H1 (cell line): ENCODE measurements at regions not wholly inside any gene's neighbourhood (a gene's known extent, or its start where the extent isn't known, plus 50 kb on each side); places are given as distances from the start of the nearest gene placed in this dataset.

Experiments
- CTCF ChIA-PET: fragments of 300-600 bp; sonication (Branson Sonifier 250); formaldehyde crosslinking; loops from one replicate; lab custom pipeline; 2021; ENCODE audit not compliant: partially characterized antibody; lab: Charles Lee
- POLR2A ChIA-PET: fragments of 300-600 bp; sonication (Branson Sonifier 250); formaldehyde crosslinking; loops from one replicate; lab custom pipeline; 2021; ENCODE audit warnings: inconsistent platforms; ENCODE audit not compliant: partially characterized antibody; lab: Charles Lee
- DNase-seq, 2 experiments: peaks; one replicate each; pipeline versions ENCODE4 v3.0.0 to v3.0.0-alpha.2; 2010 to 2022; ENCODE audit warnings: low spot score in 2 of 2, low read depth in 1 of 2, mixed read lengths in 1 of 2
- FAIRE-seq: peaks from 2 replicates; lab custom pipeline; 2011; peaks lifted over from hg19 to GRCh38; lab: Jason Lieb, UNC
- H2AFZ ChIP-seq: 2 replicates; pipeline ENCODE4 v1.8.1; 2012; ENCODE audit warnings: low read length, inconsistent platforms
- H2AK5ac ChIP-seq: 2 replicates; pipeline ENCODE4 v1.6.1; 2013; ENCODE audit warnings: low read depth, low read length
- H2BK120ac ChIP-seq: replicated peaks from 2 replicates; pipeline ENCODE3; 2013; ENCODE audit warnings: low read depth, low read length, inconsistent platforms
- H2BK12ac ChIP-seq: 2 replicates; pipeline ENCODE4 v1.6.1; 2013; ENCODE audit warnings: low read depth, low read length
- H2BK15ac ChIP-seq: 2 replicates; pipeline ENCODE4 v1.6.1; 2013; ENCODE audit warnings: low read length
- H2BK20ac ChIP-seq: 2 replicates; pipeline ENCODE4 v1.6.1; 2013; ENCODE audit warnings: low read length
- H2BK5ac ChIP-seq: 2 replicates; pipeline ENCODE4 v1.6.1; 2013; ENCODE audit warnings: low read depth, low read length
- H3K14ac ChIP-seq: 2 replicates; pipeline ENCODE4 v1.6.1; 2013; ENCODE audit warnings: inconsistent platforms; ENCODE audit not compliant: insufficient read length
- H3K18ac ChIP-seq: 2 replicates; pipeline ENCODE4 v1.6.1; 2013; ENCODE audit warnings: low read length; ENCODE audit errors: extremely low read depth
- H3K23ac ChIP-seq: 2 replicates; pipeline ENCODE4 v1.6.1; 2013; ENCODE audit warnings: inconsistent platforms; ENCODE audit not compliant: insufficient read length
- H3K23me2 ChIP-seq: 2 replicates; pipeline ENCODE4 v1.6.1; 2013; ENCODE audit warnings: low read depth, low read length
- H3K27ac ChIP-seq: 2 replicates; pipeline ENCODE4 v1.6.1; 2011; ENCODE audit warnings: low read depth, low read length, inconsistent platforms
- H3K27me3 ChIP-seq, 4 experiments: replicated peaks in 1 of 4; 1 replicate in 1 of 4; 2 replicates in 3 of 4; pipeline versions ENCODE4 v1.6.1 to v1.8.1; 2011 to 2013; ENCODE audit warnings: low read length in 3 of 4, mild to moderate bottlenecking in 3 of 4, inconsistent platforms in 2 of 4, mixed read lengths in 2 of 4, moderate library complexity in 1 of 4; ENCODE audit not compliant: control insufficient read depth in 3 of 4, insufficient read depth in 3 of 4; ENCODE audit errors: extremely low read depth in 1 of 4
- H3K36me3 ChIP-seq, 4 experiments: 2 replicates each; pipeline versions ENCODE4 v1.6.1 to v1.8.1; 2011 to 2013; ENCODE audit warnings: mild to moderate bottlenecking in 4 of 4, low read length in 3 of 4, moderate library complexity in 2 of 4, control low read depth in 1 of 4, inconsistent platforms in 1 of 4; ENCODE audit not compliant: insufficient read depth in 4 of 4, control insufficient read depth in 2 of 4
- H3K4ac ChIP-seq: replicated peaks from 2 replicates; pipeline ENCODE3; 2013; ENCODE audit warnings: low read length, low read depth, mixed read lengths, inconsistent platforms; ENCODE audit not compliant: insufficient read length
- H3K4me1 ChIP-seq, 4 experiments: replicated peaks in 1 of 4; 1 replicate in 1 of 4; 2 replicates in 3 of 4; pipeline versions ENCODE4 v1.6.1 to v1.8.1; 2011 to 2013; ENCODE audit warnings: low read length in 3 of 4, inconsistent platforms in 2 of 4, mixed read lengths in 1 of 4; ENCODE audit not compliant: insufficient read depth in 4 of 4, control insufficient read depth in 3 of 4
- H3K4me2 ChIP-seq, 2 experiments: 2 replicates each; pipeline versions ENCODE4 v1.6.1 to v1.8.1; 2011 to 2013; ENCODE audit warnings: low read depth in 2 of 2, low read length in 2 of 2, control low read depth in 1 of 2, inconsistent platforms in 1 of 2, mild to moderate bottlenecking in 1 of 2; ENCODE audit not compliant: insufficient read depth in 1 of 2
- H3K4me3 ChIP-seq, 4 experiments: fragments of 200-600, 300-600 bp in 1 of 4; sonication (generic), shearing (Covaris generic), sonication (Bioruptor Twin) in 1 of 4; 2 replicates each; pipeline versions ENCODE4 v1.5.1 to v1.8.1; 2011 to 2016; ENCODE audit warnings: low read length in 4 of 4, low read depth in 3 of 4, control low read depth in 2 of 4, inconsistent platforms in 2 of 4, mild to moderate bottlenecking in 2 of 4, mixed read lengths in 1 of 4, moderate library complexity in 1 of 4; ENCODE audit not compliant: insufficient read depth in 2 of 4; ENCODE audit errors: extremely low read depth in 1 of 4
- H3K56ac ChIP-seq: replicated peaks from 2 replicates; pipeline ENCODE3; 2013; ENCODE audit warnings: low read depth, mild to moderate bottlenecking, mixed read lengths, low read length, inconsistent platforms; ENCODE audit not compliant: insufficient read length
- H3K79me1 ChIP-seq: 2 replicates; pipeline ENCODE4 v1.6.1; 2013; ENCODE audit warnings: low read depth, low read length, control low read depth
- H3K79me2 ChIP-seq, 2 experiments: 2 replicates each; pipeline versions ENCODE4 v1.6.1 to v1.8.1; 2012 to 2013; ENCODE audit warnings: low read length in 2 of 2, mild to moderate bottlenecking in 2 of 2, inconsistent platforms in 1 of 2; ENCODE audit not compliant: insufficient read depth in 2 of 2, control insufficient read depth in 1 of 2
- H3K9ac ChIP-seq, 4 experiments: replicated peaks in 1 of 4; 1 replicate in 1 of 4; 2 replicates in 3 of 4; pipeline versions ENCODE4 v1.6.1 to v1.8.1; 2011 to 2013; ENCODE audit warnings: low read depth in 3 of 4, low read length in 3 of 4, control low read depth in 2 of 4, mild to moderate bottlenecking in 2 of 4, moderate library complexity in 2 of 4, inconsistent platforms in 1 of 4; ENCODE audit errors: extremely low read depth in 1 of 4
- H3K9me3 ChIP-seq, 2 experiments: 2 replicates each; pipeline versions ENCODE4 v1.6.1 to v1.8.1; 2012 to 2013; ENCODE audit warnings: mild to moderate bottlenecking in 2 of 2, moderate library complexity in 2 of 2, control low read depth in 1 of 2, inconsistent platforms in 1 of 2, low read depth in 1 of 2, low read length in 1 of 2, mixed read lengths in 1 of 2; ENCODE audit not compliant: insufficient read depth in 2 of 2
- H4K20me1 ChIP-seq, 2 experiments: replicated peaks in 1 of 2; 2 replicates each; pipeline versions ENCODE3 to v1.8.1; 2011 to 2013; ENCODE audit warnings: inconsistent platforms in 2 of 2, low read length in 2 of 2, mild to moderate bottlenecking in 1 of 2; ENCODE audit not compliant: insufficient read depth in 2 of 2, control insufficient read depth in 1 of 2
- H4K5ac ChIP-seq: 2 replicates; pipeline ENCODE4 v1.6.1; 2013; ENCODE audit warnings: low read length, low read depth, mixed read lengths, inconsistent platforms; ENCODE audit not compliant: insufficient read length
- H4K8ac ChIP-seq: 2 replicates; pipeline ENCODE4 v1.8.0; 2013; ENCODE audit warnings: mild to moderate bottlenecking, moderate library complexity, low read length, inconsistent platforms; ENCODE audit not compliant: insufficient read depth; ENCODE audit errors: extremely low read depth
- H4K91ac ChIP-seq: replicated peaks from 2 replicates; pipeline ENCODE3; 2013; ENCODE audit warnings: low read length, mixed read lengths, inconsistent platforms; ENCODE audit not compliant: insufficient read length
- ATF2 ChIP-seq: IDR thresholded peaks from 2 replicates; pipeline ENCODE4 v1.6.1; 2012; ENCODE audit warnings: low read length, inconsistent platforms
- BRCA1 ChIP-seq: IDR thresholded peaks from 2 replicates; pipeline ENCODE4 v1.6.1; 2012; ENCODE audit warnings: low read depth, low read length, improper control_type of control experiment
- CHD1 ChIP-seq: IDR thresholded peaks from 2 replicates; pipeline ENCODE4 v1.6.1; 2012; ENCODE audit warnings: low read depth, low read length, improper control_type of control experiment
- EP300 ChIP-seq, 2 experiments: IDR thresholded peaks; 1 replicate in 1 of 2; 2 replicates in 1 of 2; pipeline ENCODE4 v1.6.1; 2011 to 2012; ENCODE audit warnings: low read depth in 2 of 2, low read length in 2 of 2, mild to moderate bottlenecking in 2 of 2, borderline replicate concordance in 1 of 2, inconsistent platforms in 1 of 2, moderate library complexity in 1 of 2
- KDM4A ChIP-seq: IDR thresholded peaks from one replicate; pipeline ENCODE4 v1.7.1; 2012; ENCODE audit warnings: low read depth, mild to moderate bottlenecking, moderate library complexity, low read length, inconsistent platforms; ENCODE audit not compliant: severe bottlenecking
- NANOG ChIP-seq: IDR thresholded peaks from 2 replicates; pipeline ENCODE4 v1.6.1; 2011; ENCODE audit warnings: low read length, low read depth, mild to moderate bottlenecking, inconsistent platforms; ENCODE audit not compliant: insufficient read depth, poor library complexity, severe bottlenecking
- RAD21 ChIP-seq, 2 experiments: IDR thresholded peaks in 1 of 2; conservative IDR thresholded peaks in 1 of 2; 2 replicates each; pipeline ENCODE4 v1.6.1; 2011; ENCODE audit warnings: low read depth in 2 of 2, low read length in 2 of 2, improper control_type of control experiment in 1 of 2, inconsistent platforms in 1 of 2, mild to moderate bottlenecking in 1 of 2, moderate library complexity in 1 of 2
- RFX5 ChIP-seq: IDR thresholded peaks from 2 replicates; pipeline ENCODE4 v1.6.1; 2011; ENCODE audit warnings: low read depth, low read length, improper control_type of control experiment, borderline replicate concordance
- SIN3A ChIP-seq, 2 experiments: IDR thresholded peaks in 1 of 2; conservative IDR thresholded peaks in 1 of 2; 2 replicates each; pipeline ENCODE4 v1.6.1; 2011 to 2012; ENCODE audit warnings: low read length in 2 of 2, improper control_type of control experiment in 1 of 2, low read depth in 1 of 2, mild to moderate bottlenecking in 1 of 2
- SIX5 ChIP-seq: IDR thresholded peaks from 2 replicates; pipeline ENCODE4 v1.6.1; 2011; ENCODE audit warnings: mild to moderate bottlenecking, low read depth, low read length
- SP1 ChIP-seq: IDR thresholded peaks from 2 replicates; pipeline ENCODE4 v1.6.1; 2011; ENCODE audit warnings: low read depth, low read length
- WGBS, 2 experiments: shearing (Covaris generic) in 1 of 2; methylation state at CpG; one replicate each; pipeline versions ENCODE4 v1.1.6 to v1.1.7; 2013 to 2015; ENCODE audit warnings: low lambda C conversion rate in 2 of 2, mixed read lengths in 2 of 2, inconsistent platforms in 1 of 2, low coverage in 1 of 2, missing lambda C conversion rate in 1 of 2; ENCODE audit not compliant: insufficient replicate concordance in 2 of 2, insufficient coverage in 1 of 2, insufficient read length in 1 of 2; ENCODE audit errors: extremely low coverage in 1 of 2, missing lambda C conversion rate in 1 of 2; 5-methylcytosine and 5-hydroxymethylcytosine counted together

GRCh38 chr12:24133384-24133783, 183.9 kb upstream of the SOX5 start:
- FAIRE-seq (peak; percentile 84), DNase-seq (peak; percentile 63 to 71)
- peak overlapping the region in 1 of 4 experiments; percentile 9; a peak in 1 of 8 replicates for H3K4me3 ChIP-seq
- no peaks in the 10 kb centered on the region for H3K79me2 ChIP-seq
- no peak overlapping the region for H3K27ac ChIP-seq
- H2BK20ac ChIP-seq, result no peak overlapping the region
- no peak overlapping the region for H4K8ac ChIP-seq
- no peak overlapping the region for H3K23ac ChIP-seq
- H3K79me1 ChIP-seq, result no peaks in the 10 kb centered on the region
- no peak overlapping the region for H3K56ac ChIP-seq
- no peaks in the 10 kb centered on the region for H3K9me3 ChIP-seq
- H4K20me1 ChIP-seq, result no peaks in the 10 kb centered on the region
- H3K14ac ChIP-seq, result no peak overlapping the region
- peaks cover 0 to 5% (median 3%) of the 10 kb centered on the region in 4 experiments; a peak in 4 of 7 replicates for H3K4me1 ChIP-seq
- H3K27me3 ChIP-seq, result no peaks in the 10 kb centered on the region; a peak in 2 of 7 replicates
- no peak overlapping the region for H4K5ac ChIP-seq
- ChIA-PET CTCF (interaction anchor here (0.6 kb wide), 1 partner anchor 72 kb away, joined by 4 read pairs; no protein-coding TSS in a partner anchor), POLR2A (interaction anchor here (0.6 kb wide), 1 partner anchor 622 kb away, joined by 3 read pairs; no protein-coding TSS in a partner anchor)
- H2BK120ac ChIP-seq, result no peak overlapping the region
- H2BK15ac ChIP-seq, result no peak overlapping the region
- H3K9ac ChIP-seq, result no peak overlapping the region
- H3K36me3 ChIP-seq, result no peaks in the 10 kb centered on the region
- no peak overlapping the region for H2BK5ac ChIP-seq
- H3K4me2 ChIP-seq, result peak overlapping the region; percentile 7 to 22; a peak in 1 of 4 replicates
- H2AK5ac ChIP-seq, result no peak overlapping the region
- no peak overlapping the region for H2AFZ ChIP-seq
- no peak overlapping the region for H3K18ac ChIP-seq
- no peaks in the 10 kb centered on the region for H3K23me2 ChIP-seq
- H4K91ac ChIP-seq, result no peak overlapping the region
- no peak overlapping the region for H3K4ac ChIP-seq
- 23% methylated on average over 4 of the region's 4 CpGs; no CpG with 5 or more reads in 1 of the 2 experiments for WGBS, 2 experiments
- H2BK12ac ChIP-seq, result no peak overlapping the region
- peak; percentile 45; the same call in 1 of the 2 replicates for TF ChIP-seq SP1
- no peak for TF ChIP-seq SIX5
- peak in 1 of 2 experiments; percentile 31; a peak in 1 of 3 replicates for TF ChIP-seq EP300 (IDR thresholded peaks at IDR 0.05; ENCODE audit: borderline replicate concordance in 1 of 2, low read depth in 2 of 2, low read length in 2 of 2)
- no peak for TF ChIP-seq RAD21 (IDR thresholded peaks at IDR 0.05 in 1 of 2, conservative IDR thresholded peaks at IDR 0.05 in 1 of 2; ENCODE audit: low read depth in 2 of 2, low read length in 2 of 2)
- TF ChIP-seq BRCA1, result no peak
- no peak for TF ChIP-seq KDM4A
- peak; percentile 96 for TF ChIP-seq NANOG
- no peak for TF ChIP-seq RFX5
- no peak for TF ChIP-seq ATF2
- no peak for TF ChIP-seq SIN3A (conservative IDR thresholded peaks at IDR 0.05 in 1 of 2, IDR thresholded peaks at IDR 0.05 in 1 of 2; ENCODE audit: low read depth in 1 of 2, low read length in 2 of 2)
- TF ChIP-seq CHD1, result no peak
